ENCODE measurements at regions not wholly inside any gene's neighbourhood (a gene's known extent, or its start where the extent isn't known, plus 50 kb on each side); places are given as distances from the start of the nearest gene placed in this dataset.
"Not testable (repeated sequence)": the region's sequence is repeated elsewhere in the genome, so short reads cannot be mapped to it uniquely, and the experiment has no call there.

DNA sequence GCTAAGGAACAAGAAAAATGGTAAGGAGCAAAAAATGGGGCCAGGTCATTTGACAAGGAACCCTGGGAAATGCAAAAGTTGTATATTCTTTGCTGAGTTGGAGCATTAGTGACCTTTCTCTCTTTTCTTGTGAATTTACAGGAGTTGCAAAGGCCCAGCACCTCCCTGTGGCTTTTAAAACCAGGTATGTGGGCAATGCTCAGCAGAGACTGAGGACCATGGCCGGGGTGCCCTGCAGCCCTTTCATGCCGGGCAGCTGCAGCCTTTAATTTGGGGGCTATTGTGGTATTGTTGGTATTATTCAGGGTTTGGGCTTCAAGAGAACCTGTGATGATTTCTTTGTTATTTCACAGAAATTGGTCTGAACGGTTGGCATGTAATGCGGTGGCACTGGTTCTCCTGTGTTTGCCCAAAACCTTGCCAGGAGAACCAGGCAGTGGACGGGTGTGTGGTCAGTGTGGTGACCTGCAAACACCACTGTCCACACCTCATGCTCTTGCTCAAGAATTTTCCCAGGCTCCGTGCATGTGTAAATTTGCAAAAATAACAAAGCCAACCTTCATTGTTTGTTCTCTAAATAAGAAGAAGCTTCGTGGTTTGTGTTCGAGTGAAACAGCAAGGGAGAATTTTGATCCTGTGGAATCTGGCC lies 213.8 kb upstream of the PLGLB1 start:
- not testable (repeated sequence) for DNase-seq (ENCODE audit: low read depth, low spot score); H3K36me3 ChIP-seq (ENCODE audit: control insufficient read depth, insufficient read depth, low read length); H3K4me3 ChIP-seq (ENCODE audit: low read length); H3K27me3 ChIP-seq (ENCODE audit: control insufficient read depth, insufficient read depth, low read length); H3K4me1 ChIP-seq (ENCODE audit: control insufficient read depth, insufficient read depth, low read length); H3K27ac ChIP-seq (ENCODE audit: low read length); H3K9me3 ChIP-seq (ENCODE audit: control insufficient read depth, insufficient read depth, low read length)
- no CpG with 5 or more reads among the region's 8 CpGs for WGBS (ENCODE audit: insufficient coverage, insufficient read length)

DNA sequence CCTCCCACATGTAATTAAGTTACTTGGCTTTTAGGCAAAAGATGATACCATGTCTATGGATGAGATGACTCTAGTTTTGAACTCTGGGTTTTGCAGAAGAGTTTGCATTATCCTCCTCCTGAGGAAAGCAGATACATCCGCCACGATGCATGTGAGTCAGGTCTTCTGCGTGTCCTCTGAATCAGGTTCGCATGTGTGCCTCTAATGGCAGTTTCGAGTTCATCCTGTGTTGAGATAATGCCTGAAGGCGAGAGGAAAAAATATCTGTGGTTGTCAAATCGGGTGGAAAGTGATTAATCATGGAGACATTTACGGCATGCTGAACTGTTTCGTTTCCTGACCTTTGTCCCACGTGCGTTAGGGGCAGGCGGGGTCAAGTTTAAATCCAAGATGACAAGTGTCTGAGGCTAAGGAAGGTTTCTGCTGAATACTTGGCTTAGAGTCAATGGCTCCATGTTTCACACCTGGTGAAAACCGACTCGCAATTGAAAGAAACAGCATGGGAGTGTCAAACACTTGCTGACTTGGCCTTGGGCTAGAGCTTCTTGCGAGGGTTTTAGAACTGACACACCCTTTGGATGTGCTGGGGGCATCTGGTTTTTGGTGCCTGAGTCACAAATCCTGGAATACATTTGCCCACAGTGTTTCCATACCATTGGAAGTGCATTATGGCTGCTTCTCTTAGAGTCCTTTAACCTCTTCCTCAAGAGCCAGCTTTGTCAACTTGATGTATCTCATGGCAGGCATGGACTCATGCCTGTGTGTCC lies 216.1 kb upstream of the PLGLB1 start:
- not testable (repeated sequence) for H3K4me1 ChIP-seq (ENCODE audit: control insufficient read depth, insufficient read depth, low read length); H3K36me3 ChIP-seq (ENCODE audit: control insufficient read depth, insufficient read depth, low read length); H3K4me3 ChIP-seq (ENCODE audit: low read length); H3K27me3 ChIP-seq (ENCODE audit: control insufficient read depth, insufficient read depth, low read length); DNase-seq (ENCODE audit: low read depth, low spot score); H3K9me3 ChIP-seq (ENCODE audit: control insufficient read depth, insufficient read depth, low read length); H3K27ac ChIP-seq (ENCODE audit: low read length)
- no CpG with 5 or more reads among the region's 15 CpGs for WGBS (ENCODE audit: insufficient coverage, insufficient read length)

DNA sequence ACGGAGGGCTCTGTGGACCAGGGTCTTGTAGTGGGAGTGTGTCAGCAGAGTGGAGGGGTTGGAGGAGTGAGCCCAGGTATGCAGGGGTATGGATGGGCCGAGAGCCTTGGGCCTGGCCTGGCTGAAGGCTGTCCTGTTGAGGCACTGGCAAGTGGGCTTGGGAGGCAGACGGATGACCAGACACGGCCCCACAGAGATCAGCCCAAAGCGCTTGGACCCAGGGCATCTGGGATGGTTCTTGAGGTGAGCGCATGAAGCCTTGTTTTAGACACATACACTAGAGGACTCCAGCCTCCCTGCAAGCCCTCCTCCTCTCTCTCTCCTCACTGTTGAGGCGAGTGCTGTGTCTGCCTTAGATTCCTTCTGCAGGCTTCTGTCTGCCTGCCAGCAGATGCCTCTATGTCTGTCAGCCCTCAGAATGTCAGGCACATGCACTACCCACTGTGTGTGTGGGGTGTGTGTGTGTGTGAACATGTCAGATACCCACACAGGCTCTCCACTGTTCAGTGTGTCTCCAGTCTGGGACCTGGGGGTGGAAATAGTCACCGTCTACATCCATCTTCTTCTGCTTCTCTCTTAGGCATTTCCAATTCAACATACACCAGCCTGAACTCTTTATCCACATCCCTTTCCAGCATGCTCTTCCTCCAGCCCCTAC lies 218.0 kb upstream of the PLGLB1 start:
- not testable (repeated sequence) for DNase-seq (ENCODE audit: low read depth, low spot score); H3K9me3 ChIP-seq (ENCODE audit: control insufficient read depth, insufficient read depth, low read length); H3K4me3 ChIP-seq (ENCODE audit: low read length); H3K27ac ChIP-seq (ENCODE audit: low read length); H3K36me3 ChIP-seq (ENCODE audit: control insufficient read depth, insufficient read depth, low read length); H3K27me3 ChIP-seq (ENCODE audit: control insufficient read depth, insufficient read depth, low read length); H3K4me1 ChIP-seq (ENCODE audit: control insufficient read depth, insufficient read depth, low read length)
- no CpG with 5 or more reads among the region's 8 CpGs for WGBS (ENCODE audit: insufficient coverage, insufficient read length)

DNA sequence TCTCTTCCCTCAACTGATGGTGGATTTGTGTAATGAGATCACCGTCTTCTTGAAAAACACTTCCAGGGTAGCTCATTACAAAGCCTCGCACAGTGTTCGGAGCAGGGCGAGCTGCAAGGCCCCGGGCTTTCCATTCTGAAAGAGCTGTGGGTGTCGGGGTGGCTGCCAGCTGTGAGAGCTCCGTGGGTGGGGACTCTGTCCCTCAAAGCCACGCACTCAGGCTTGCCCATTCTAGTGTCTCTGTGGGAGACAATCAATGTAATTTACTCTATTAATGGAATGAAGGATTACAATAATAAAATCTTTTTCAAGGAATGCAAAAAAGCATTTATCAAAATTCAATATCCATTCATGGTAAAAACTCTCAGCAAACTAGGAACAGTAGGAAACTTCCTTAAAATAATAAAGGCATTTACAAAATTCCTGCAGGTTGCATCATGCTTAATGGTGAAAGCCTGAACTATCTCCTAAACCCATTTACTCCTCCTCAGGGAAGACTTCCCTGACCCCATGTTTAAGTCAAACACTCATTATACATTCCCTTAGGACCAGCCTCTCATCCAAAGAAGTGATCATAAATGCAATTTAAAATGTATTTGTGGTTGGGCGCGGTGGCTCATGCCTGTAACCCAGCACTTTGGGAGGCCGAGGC lies 224.5 kb upstream of the PLGLB1 start:
- not testable (repeated sequence) for DNase-seq (ENCODE audit: low read depth, low spot score); H3K27me3 ChIP-seq (ENCODE audit: control insufficient read depth, insufficient read depth, low read length); H3K9me3 ChIP-seq (ENCODE audit: control insufficient read depth, insufficient read depth, low read length); H3K27ac ChIP-seq (ENCODE audit: low read length); H3K36me3 ChIP-seq (ENCODE audit: control insufficient read depth, insufficient read depth, low read length); H3K4me1 ChIP-seq (ENCODE audit: control insufficient read depth, insufficient read depth, low read length); H3K4me3 ChIP-seq (ENCODE audit: low read length)
- WGBS (ENCODE audit: insufficient coverage, insufficient read length): no CpG with 5 or more reads among the region's 11 CpGs

DNA sequence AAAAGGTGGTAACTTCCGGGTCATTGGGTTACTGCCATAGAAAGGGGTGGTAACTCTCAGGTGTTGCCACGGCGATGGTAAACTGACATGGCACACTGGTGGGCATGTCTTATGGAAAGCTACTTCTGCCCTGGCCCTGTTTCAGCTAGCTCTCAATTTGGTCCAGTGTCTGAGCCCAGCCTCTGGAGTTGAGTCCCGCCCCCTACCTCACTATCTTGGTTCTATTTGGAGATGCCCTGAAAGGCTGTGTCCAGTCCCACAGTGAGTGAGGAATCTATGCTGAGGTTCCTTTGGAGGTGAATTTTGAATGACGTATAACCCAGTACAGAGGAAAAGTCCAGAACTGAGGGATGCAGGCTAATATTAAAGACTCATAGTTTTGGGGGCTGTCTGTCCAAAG lies 230.4 kb upstream of the PLGLB1 start:
- not testable (repeated sequence) for DNase-seq (ENCODE audit: low read depth, low spot score); H3K36me3 ChIP-seq (ENCODE audit: control insufficient read depth, insufficient read depth, low read length); H3K4me1 ChIP-seq (ENCODE audit: control insufficient read depth, insufficient read depth, low read length); H3K27me3 ChIP-seq (ENCODE audit: control insufficient read depth, insufficient read depth, low read length); H3K27ac ChIP-seq (ENCODE audit: low read length); H3K9me3 ChIP-seq (ENCODE audit: control insufficient read depth, insufficient read depth, low read length); H3K4me3 ChIP-seq (ENCODE audit: low read length)
- no CpG with 5 or more reads among the region's 5 CpGs for WGBS (ENCODE audit: insufficient coverage, insufficient read length)

DNA sequence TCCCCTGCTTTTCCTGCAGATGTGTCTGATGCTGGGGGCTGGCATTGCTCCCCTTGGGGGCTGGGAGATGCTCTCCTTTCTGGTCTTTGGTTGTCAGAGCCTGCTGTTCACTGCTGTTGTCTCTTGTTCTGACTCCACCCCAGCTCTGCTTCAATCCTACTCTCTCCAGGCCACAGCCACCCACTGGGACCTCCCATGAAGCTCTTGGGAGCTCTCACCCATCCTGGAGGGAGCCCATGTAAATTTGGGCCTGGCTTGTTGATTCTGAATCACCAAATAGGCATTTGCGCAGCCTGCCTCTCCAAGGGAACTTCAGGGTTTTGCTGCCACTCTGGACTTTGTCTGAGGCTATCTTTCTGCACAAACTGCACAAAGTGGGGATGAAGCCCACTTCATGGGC lies 232.9 kb upstream of the PLGLB1 start:
- not testable (repeated sequence) for H3K36me3 ChIP-seq (ENCODE audit: control insufficient read depth, insufficient read depth, low read length); DNase-seq (ENCODE audit: low read depth, low spot score); H3K27me3 ChIP-seq (ENCODE audit: control insufficient read depth, insufficient read depth, low read length); H3K9me3 ChIP-seq (ENCODE audit: control insufficient read depth, insufficient read depth, low read length); H3K27ac ChIP-seq (ENCODE audit: low read length); H3K4me1 ChIP-seq (ENCODE audit: control insufficient read depth, insufficient read depth, low read length); H3K4me3 ChIP-seq (ENCODE audit: low read length)
- WGBS (ENCODE audit: insufficient coverage, insufficient read length): no CpG with 5 or more reads among the region's 1 CpG

DNA sequence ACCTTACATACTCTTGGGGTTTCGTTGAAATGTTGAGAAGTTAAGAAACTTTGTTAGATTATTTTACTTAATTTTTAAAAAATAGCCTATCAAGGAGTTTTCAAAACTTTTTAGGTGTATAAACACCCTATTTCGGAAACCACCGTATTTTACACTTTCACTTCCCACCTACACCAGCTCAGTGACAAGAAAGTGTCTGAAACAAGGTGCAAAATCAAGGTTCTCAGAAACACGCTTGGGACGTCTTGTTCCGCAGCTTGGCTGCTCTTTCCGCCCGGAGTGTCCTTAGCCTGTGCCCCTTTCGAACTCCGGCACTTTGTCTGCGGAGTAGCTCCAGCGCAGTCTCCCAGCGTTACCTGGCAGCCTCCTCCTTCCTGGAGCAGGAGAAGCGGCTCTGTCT lies 233.8 kb upstream of the PLGLB1 start:
- not testable (repeated sequence) for H3K36me3 ChIP-seq (ENCODE audit: control insufficient read depth, insufficient read depth, low read length); H3K4me1 ChIP-seq (ENCODE audit: control insufficient read depth, insufficient read depth, low read length); H3K9me3 ChIP-seq (ENCODE audit: control insufficient read depth, insufficient read depth, low read length); H3K27me3 ChIP-seq (ENCODE audit: control insufficient read depth, insufficient read depth, low read length); H3K4me3 ChIP-seq (ENCODE audit: low read length); H3K27ac ChIP-seq (ENCODE audit: low read length); DNase-seq (ENCODE audit: low read depth, low spot score)
- no CpG with 5 or more reads among the region's 14 CpGs for WGBS (ENCODE audit: insufficient coverage, insufficient read length)

DNA sequence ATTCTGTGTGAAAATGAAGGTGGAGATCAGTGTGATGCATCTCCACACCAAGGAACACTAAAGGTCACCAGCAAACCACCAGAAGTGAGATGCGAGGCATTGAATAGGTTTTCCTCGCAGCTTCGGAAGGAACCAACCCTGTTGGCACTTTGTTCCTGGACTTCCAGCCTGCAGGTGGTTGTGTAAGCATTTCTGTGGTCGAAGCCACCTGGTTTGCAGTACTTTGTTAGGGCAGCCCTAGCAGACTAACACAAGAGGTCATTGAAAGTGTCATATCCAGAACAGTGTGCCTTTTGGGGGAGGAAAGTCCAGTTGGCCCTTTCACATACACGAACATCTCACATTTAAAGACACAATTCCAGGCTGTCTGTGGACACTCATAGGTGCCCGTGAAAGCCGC lies 237.2 kb upstream of the PLGLB1 start:
- H3K27ac ChIP-seq (ENCODE audit: low read length); H3K27me3 ChIP-seq (ENCODE audit: control insufficient read depth, insufficient read depth, low read length); H3K4me3 ChIP-seq (ENCODE audit: low read length); H3K9me3 ChIP-seq (ENCODE audit: control insufficient read depth, insufficient read depth, low read length); H3K4me1 ChIP-seq (ENCODE audit: control insufficient read depth, insufficient read depth, low read length); DNase-seq (ENCODE audit: low read depth, low spot score); H3K36me3 ChIP-seq (ENCODE audit: control insufficient read depth, insufficient read depth, low read length): not testable (repeated sequence)
- no CpG with 5 or more reads among the region's 7 CpGs for WGBS (ENCODE audit: insufficient coverage, insufficient read length)

DNA sequence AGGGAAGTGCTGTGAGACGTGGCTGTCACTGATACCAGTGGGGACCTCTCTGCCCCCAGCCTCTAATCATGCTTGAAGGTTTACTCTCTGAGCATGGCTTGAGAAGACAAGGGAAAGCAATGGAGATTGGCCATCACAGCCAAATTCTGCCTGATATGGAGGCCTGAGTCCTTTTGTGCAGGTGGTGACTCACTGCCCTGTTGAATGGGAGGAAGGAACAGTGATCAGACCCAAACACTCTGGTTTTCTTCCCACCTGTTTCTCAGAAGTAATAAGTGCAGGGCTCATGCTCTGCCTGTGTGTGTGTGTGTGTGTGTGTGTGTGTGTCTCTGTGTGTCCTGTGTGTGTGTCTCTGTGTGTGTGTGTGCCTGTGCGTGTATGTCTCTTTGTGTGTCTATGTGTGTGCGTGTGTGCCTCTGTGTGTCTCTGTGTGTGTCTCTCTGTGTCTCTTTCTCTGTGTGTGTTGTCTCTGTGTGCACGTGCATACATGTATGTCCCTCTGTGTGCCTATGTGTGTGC lies 240.6 kb upstream of the PLGLB1 start:
- not testable (repeated sequence) for H3K4me3 ChIP-seq (ENCODE audit: low read length); H3K36me3 ChIP-seq (ENCODE audit: control insufficient read depth, insufficient read depth, low read length); H3K27me3 ChIP-seq (ENCODE audit: control insufficient read depth, insufficient read depth, low read length); DNase-seq (ENCODE audit: low read depth, low spot score); H3K4me1 ChIP-seq (ENCODE audit: control insufficient read depth, insufficient read depth, low read length); H3K27ac ChIP-seq (ENCODE audit: low read length); H3K9me3 ChIP-seq (ENCODE audit: control insufficient read depth, insufficient read depth, low read length)
- WGBS (ENCODE audit: insufficient coverage, insufficient read length): no CpG with 5 or more reads among the region's 4 CpGs

DNA sequence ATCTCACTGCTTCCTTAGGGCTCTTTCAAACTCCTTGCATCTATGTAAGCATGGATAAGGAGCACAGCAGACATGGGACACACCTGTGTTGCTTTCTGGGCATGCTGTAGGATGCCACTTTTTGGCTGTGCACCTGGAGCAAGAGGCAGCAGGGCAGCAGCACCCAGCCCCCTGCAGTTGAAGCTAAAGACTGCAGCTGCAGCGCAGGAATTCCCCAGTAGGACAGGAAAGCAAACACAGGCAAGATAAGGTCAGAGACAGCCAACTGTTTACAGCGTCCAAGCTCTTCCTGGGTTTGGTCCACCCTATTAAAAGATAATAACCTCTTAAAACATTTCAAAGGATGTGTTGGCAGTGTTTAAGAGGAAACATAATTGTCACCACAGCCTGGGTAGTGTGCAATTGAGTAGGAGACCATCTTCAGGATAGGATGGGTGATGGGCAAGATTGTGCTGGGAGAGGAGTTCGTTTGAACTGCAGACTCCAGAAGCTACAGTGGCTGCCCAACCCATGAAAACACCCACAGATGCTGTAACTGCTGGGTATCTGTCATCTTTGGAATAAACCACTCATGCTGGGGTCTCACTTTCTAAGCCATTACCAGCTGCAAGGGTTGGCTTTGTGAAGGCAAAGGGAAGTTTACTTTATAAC lies 242.3 kb upstream of the PLGLB1 start:
- H3K4me3 ChIP-seq (ENCODE audit: low read length); H3K9me3 ChIP-seq (ENCODE audit: control insufficient read depth, insufficient read depth, low read length); H3K36me3 ChIP-seq (ENCODE audit: control insufficient read depth, insufficient read depth, low read length); DNase-seq (ENCODE audit: low read depth, low spot score); H3K4me1 ChIP-seq (ENCODE audit: control insufficient read depth, insufficient read depth, low read length); H3K27me3 ChIP-seq (ENCODE audit: control insufficient read depth, insufficient read depth, low read length); H3K27ac ChIP-seq (ENCODE audit: low read length): not testable (repeated sequence)
- no CpG with 5 or more reads among the region's 3 CpGs for WGBS (ENCODE audit: insufficient coverage, insufficient read length)

Measured in iPS DF 6.9 (cell line).